OCI-M1 (cell line): ENCODE measurements at regions not wholly inside any gene's neighbourhood (a gene's known extent, or its start where the extent isn't known, plus 50 kb on each side); places are given as distances from the start of the nearest gene placed in this dataset.
"Not testable (repeated sequence)": the region's sequence is repeated elsewhere in the genome, so short reads cannot be mapped to it uniquely, and the experiment has no call there.

Source experiments
- DNase-seq: peaks from one replicate; lab custom pipeline; 2025; lab: John Stamatoyannopoulos, UW

DNA sequence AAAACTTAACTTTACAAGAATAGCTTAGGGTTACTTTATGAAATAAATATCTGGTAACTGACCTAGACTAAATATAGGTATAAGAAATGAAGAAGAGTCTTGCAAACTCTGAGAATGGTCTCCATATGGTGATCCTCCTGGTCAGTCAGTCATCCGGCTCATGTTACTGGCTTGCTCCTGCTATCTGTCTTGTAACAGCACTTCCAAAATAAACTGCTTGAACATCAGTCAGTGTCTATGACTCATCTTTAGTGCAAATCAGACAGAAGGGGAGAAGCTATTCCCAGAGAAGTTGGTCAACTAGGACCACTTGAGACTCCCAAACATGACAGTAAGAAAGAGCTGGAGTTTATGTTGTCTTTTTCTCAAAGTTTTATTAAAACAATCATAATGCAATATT lies 1550.9 kb downstream of the PCDH9 start:
- peak; percentile 14 for DNase-seq

GRCh38 chr13:65677906-65678305 lies 1552.2 kb downstream of the PCDH9 start:
- peak; percentile 61 for DNase-seq

DNA sequence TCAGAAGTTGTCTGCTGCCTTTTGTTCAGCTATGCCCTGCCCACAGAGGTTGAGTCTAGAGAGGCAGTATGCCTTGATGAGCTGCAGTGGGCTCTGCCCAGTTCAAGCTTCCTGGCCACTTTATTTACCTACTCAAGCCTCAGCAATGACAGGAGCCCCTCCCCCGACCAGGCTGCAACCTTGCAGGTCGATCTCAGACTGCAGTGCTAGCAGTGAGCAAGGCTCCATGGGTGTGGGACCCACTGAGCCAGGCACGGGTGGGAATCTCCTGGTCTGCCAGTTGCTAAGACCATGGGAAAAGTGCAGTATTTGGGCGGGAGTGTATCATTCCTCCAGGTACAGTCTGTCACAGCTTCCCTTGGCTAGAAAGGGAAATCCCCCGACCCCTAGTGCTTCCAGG lies 1554.8 kb downstream of the PCDH9 start:
- DNase-seq: not testable (repeated sequence)

GRCh38 chr13:65670014-65670625 lies 1560.0 kb downstream of the PCDH9 start:
- no peak for DNase-seq

GRCh38 chr13:65660731-65661130 lies 1569.4 kb downstream of the PCDH9 start:
- no peak for DNase-seq

DNA sequence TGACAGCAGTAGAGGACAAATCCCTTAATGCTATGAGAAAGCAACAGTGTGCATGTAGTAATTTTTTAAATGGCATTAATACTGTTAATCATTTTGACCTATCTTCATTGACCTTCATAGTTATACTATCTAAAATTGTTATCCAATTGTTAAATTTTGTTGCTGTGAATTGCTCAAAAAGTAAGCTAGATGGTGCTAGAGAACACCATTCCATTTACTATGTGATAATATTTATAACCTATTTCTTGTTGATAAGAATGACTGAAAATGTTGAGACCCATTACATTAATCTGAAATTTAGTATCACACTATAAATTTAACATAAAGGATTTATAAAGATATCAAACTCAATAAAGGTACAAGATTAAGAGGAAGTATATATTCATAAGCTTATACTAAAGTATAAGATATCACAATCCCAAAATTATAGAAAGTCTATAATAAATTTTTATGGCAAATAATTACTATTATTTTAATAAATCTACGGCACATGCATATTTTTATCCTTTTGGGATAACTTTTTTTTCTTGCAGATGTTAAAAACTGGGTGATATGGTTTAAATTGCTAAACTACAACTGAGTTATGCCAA lies 1573.3 kb downstream of the PCDH9 start:
- peak; percentile 50 for DNase-seq

DNA sequence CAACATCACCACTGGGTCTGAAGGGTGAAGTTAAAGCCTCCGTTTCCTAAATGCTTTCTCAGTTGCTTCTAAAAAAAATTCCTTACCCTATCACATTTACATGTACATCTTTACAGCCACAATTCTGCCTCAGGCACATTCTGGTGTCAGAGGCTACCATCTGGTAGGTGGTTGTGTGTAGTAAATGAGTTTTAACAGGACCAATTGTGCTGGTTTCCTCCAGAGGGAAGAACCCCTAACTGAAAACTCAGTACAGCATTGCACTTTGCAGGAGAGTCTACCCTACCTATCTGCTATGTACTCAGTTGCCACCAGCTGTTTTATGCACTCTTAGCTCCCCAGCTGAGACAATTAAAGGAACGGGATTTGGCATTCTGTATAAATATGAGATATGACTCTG lies 1576.5 kb downstream of the PCDH9 start:
- DNase-seq: no peak

DNA sequence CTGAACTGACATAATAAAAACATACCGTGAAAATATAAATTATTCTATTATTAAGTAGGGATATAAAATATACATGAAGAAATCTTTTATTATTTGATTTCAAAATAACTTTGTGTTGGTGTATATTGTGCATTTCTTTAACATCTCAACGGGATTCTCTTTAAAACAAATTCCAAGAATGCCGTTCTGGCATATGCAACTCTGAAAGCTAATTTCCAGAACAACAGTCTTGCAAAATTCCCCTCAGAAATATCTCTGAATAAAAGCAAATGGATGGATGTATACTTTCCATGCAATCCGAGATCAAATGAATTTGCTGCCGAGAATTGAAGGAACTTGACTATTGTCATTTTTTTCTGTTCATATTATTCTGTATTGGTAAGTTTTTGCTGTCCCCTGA lies 1579.8 kb downstream of the PCDH9 start:
- no peak for DNase-seq

DNA sequence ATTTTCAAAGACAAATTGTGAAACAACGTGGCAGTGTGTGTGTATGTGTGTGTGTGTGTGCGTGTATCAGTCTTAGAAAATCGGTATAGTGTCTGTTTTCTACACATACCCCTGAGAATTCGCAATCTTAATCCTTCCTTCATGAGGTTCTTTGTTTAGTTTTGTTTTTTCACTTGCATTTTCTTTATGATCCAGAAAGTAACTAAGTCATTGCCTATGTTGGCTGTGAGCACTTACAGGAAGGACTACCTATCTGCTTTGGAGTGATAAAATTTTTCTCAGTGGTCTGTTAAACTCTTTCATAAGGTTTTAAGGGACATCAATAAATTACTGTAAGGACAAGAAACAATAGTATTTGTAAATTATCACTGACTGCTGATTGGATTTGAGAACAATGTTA lies 1587.1 kb downstream of the PCDH9 start:
- DNase-seq: peak; percentile 46

DNA sequence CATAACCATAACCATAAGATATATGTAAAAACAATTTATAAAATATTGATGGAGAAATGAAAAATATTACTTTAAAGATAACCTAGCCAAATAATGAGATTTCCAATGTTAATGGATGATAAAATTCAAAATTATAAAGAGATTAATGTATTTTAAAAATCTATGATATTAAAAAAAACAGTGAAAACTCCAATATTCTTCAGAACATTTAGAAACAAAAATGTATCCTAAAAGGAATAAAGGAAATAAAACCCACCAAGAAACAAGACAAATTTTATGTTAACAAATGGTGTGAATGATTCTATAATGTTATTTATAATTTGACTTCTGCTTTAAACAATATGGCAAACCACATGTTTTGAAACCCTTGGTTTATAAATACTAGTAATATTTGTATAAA lies 1587.8 kb downstream of the PCDH9 start:
- DNase-seq: no peak

DNA sequence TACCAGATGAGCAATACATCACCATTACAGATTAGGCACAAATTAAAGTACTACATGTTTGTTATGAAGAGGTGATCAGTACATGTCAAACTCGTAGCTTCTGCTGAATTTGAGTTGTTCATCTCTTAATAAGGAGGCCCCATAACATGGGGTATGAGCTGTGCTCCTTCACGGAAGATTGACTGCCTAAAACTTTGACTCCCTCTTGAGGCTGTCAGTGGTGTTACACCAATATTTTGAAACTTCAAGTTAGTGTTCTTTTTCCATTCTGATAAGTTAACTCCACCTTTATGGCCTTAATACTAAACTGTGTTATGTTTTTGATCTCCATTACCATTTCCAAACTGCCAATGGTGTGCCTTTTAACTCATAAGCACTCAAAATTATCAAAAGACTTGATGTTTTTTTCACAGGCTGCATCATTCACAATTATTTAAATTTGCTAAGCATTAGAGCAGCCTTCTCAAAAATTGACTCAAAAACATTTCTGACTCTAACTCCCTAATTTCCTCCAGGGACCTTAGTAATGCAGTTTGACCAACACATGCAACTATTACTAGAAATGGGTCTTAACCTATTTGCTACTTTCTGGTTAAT lies 1591.5 kb downstream of the PCDH9 start:
- DNase-seq: peak; percentile 73

GRCh38 chr13:65633806-65634205 lies 1596.3 kb downstream of the PCDH9 start:
- no peak for DNase-seq

- no peak for DNase-seq
Observed at GRCh38 chr13:65631078-65631477, 1599.1 kb downstream of the PCDH9 start.

GRCh38 chr13:65629926-65630325 lies 1600.2 kb downstream of the PCDH9 start:
- DNase-seq: no peak

DNA sequence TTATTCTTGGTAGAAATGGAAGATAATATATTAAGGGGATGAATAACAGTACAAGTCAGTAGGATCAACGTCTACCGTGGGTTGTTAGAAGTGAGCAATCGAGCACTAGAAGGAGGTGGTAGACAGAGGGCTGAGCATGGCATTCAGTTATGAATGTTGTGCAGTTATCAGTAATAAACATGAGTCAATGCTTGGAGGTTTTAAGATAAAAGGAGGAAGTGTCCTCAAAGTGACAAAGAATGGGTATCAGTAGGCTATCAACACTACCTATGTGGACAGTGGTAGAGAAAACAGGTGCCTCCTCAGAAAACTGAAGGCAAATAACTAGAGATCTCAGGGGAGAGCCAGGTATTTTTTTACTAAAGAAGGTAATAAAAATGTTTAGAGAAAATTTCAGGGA lies 1607.0 kb downstream of the PCDH9 start:
- DNase-seq: peak; percentile 46

DNA sequence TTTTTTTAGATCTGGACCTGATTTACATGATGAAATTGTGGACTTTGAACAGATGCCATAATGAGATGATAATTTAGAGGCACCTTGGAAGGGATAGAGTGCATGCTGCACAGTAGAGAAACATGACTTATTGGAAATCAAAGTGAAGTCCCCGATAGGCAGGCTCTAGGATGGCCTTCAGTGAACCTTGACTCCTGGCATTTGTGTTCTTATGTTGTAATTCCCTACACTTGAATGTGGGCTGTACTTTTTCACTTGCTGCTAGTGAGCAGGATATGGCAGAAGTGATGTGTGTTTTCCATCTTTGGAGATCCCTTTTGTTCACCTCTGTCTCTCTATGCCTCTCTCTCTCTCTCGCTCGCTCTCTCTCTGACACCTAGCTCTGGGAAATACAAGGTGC lies 1614.6 kb downstream of the PCDH9 start:
- no peak for DNase-seq

DNA sequence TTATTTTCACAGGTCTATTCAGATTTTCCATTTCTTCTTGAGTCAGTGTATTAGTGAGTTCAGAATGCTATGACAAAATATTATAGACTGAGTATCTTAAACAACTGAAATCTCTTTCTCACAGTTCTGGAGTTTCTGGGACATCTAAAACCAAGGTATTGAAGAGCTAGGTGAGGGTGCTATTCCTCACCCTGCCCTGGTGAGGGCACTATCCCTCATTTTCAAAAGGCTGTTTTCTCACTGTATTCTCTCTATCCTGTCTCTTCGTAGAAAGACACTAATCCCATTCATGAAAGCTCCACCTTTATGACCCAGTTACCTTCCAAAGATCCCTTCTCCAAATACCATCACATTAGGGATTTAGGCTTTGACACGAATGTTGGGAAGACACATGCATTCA lies 1617.1 kb downstream of the PCDH9 start:
- peak; percentile 19 for DNase-seq

DNA sequence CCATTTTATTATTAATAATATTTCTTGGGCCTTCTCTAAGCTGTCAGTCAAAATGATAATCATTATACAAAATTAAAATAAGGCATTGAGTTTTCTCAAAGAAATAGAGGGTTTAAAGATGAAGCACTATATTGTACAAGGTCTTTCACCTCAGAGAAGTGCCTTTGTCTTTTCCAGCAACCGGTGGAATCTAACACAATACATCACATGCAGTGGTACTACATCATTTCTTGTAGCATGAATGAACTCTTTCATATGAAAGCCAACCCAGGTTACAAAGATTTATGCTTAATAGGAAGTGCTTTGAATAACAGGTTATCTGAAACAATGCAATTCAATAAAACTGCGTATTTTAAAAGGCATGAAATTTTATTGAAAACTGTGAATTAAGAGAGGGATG lies 1620.8 kb downstream of the PCDH9 start:
- DNase-seq: no peak

- DNase-seq: no peak
Observed at GRCh38 chr13:65606622-65607021, 1623.5 kb downstream of the PCDH9 start.

DNA sequence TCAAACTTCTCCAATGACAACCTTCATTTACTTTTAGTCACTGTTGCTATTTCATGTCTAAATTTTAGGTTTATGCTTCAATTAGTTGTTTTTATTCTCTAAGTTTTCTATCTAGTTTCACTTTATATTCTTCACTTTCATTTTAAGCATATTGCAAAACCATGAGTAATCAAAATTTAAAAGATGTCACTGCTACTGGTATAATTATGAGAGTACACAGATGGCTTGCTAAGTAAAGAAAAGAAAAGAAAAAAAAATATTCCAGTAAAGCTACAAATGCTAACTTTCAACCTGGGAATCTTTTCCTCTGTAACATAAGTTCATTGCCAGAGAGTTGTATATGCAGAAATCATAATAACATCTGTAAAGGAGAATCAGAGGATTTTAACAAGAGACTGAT lies 1624.7 kb downstream of the PCDH9 start:
- peak; percentile 67 for DNase-seq

GRCh38 chr13:65603160-65603559 lies 1627.0 kb downstream of the PCDH9 start:
- DNase-seq: no peak

GRCh38 chr13:65601855-65602254 lies 1628.3 kb downstream of the PCDH9 start:
- no peak for DNase-seq

DNA sequence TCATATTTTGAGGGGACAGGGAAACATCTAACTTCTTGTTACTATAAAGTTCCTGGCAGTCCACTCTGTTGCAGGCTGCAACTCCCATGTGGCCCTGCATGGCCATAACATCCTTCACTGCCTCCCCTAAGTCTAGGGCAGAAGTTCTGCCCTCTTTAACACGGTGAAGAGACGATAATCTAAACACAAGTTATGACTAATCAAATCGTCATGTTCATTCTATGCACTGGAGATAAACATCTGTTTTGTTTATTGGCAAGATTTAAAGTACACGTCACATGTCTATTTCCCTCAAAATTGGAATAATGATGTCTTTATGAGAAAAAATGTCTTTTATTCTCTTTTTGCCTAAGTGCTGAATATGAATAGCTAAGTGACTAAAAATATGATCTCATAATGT lies 1629.4 kb downstream of the PCDH9 start:
- DNase-seq: peak; percentile 13
